CD4-positive, alpha-beta T cell (primary cell): ENCODE measurements at regions not wholly inside any gene's neighbourhood (a gene's known extent, or its start where the extent isn't known, plus 50 kb on each side); places are given as distances from the start of the nearest gene placed in this dataset.

Experiments used
- ATAC-seq: fragments of 200-7000 bp; cut with Tn5 transposase; one replicate; pipeline ENCODE4 v1.10.0; 2022; ENCODE audit warnings: mild to moderate bottlenecking; ENCODE audit not compliant: poor library complexity
- CTCF ChIA-PET: fragments of 350-600 bp; sonication (Branson Sonifier 250); formaldehyde crosslinking; loops from one replicate; lab custom pipeline; 2021; ENCODE audit warnings: antibody characterized with exemption, inconsistent platforms; lab: Charles Lee
- POLR2A ChIA-PET: fragments of 350-600 bp; sonication (Branson Sonifier 250); formaldehyde crosslinking; loops from one replicate; lab custom pipeline; 2021; ENCODE audit warnings: antibody characterized with exemption, inconsistent platforms; lab: Charles Lee
- DNase-seq, 14 experiments: peaks; one replicate each; pipeline ENCODE4 v3.0.0-alpha.2; 2013 to 2020; ENCODE audit warnings: mixed read lengths in 2 of 14
- H3K27ac ChIP-seq, 2 donors: one replicate each; pipeline versions ENCODE4 v1.5.1 to v1.7.0; 2013; ENCODE audit warnings: low read length in 2 of 2, low read depth in 1 of 2, mild to moderate bottlenecking in 1 of 2
- H3K27me3 ChIP-seq, 2 experiments: 1 replicate in 1 of 2; 2 replicates in 1 of 2; pipeline versions ENCODE4 v1.6.1 to v1.7.0; 2013; ENCODE audit warnings: low read length in 2 of 2, control low read depth in 1 of 2, mild to moderate bottlenecking in 1 of 2, moderate library complexity in 1 of 2; ENCODE audit not compliant: insufficient read depth in 2 of 2, control insufficient read depth in 1 of 2
- H3K36me3 ChIP-seq: one replicate; pipeline ENCODE4 v1.6.1; 2013; ENCODE audit warnings: low read length, control low read depth; ENCODE audit not compliant: insufficient read depth
- H3K4me1 ChIP-seq: one replicate; pipeline ENCODE4 v1.6.1; 2013; ENCODE audit warnings: low read length, control low read depth; ENCODE audit not compliant: insufficient read depth
- H3K4me3 ChIP-seq: one replicate; pipeline ENCODE4 v1.5.1; 2013; ENCODE audit warnings: mild to moderate bottlenecking, low read length, moderate library complexity
- H3K9me3 ChIP-seq, 2 experiments: 1 replicate in 1 of 2; 2 replicates in 1 of 2; pipeline versions ENCODE4 v1.6.1 to v1.7.0; 2013; ENCODE audit warnings: low read length in 2 of 2, mild to moderate bottlenecking in 2 of 2, control low read depth in 1 of 2, moderate library complexity in 1 of 2; ENCODE audit not compliant: control insufficient read depth in 1 of 2, insufficient read depth in 1 of 2
- H3K27ac Mint-ChIP-seq: one replicate; pipeline ENCODE4 v1.8.0; 2020; ENCODE audit warnings: mixed read lengths
- H3K27me3 Mint-ChIP-seq: one replicate; pipeline ENCODE4 v1.8.0; 2021; ENCODE audit warnings: mixed read lengths
- H3K36me3 Mint-ChIP-seq: one replicate; pipeline ENCODE4 v1.8.0; 2021; ENCODE audit warnings: low read depth, mixed read lengths
- H3K4me1 Mint-ChIP-seq: one replicate; pipeline ENCODE4 v1.8.0; 2021; ENCODE audit warnings: low read depth, mixed read lengths
- H3K4me3 Mint-ChIP-seq: one replicate; pipeline ENCODE4 v1.8.0; 2020; ENCODE audit warnings: mild to moderate bottlenecking, mixed read lengths
- H3K9me3 Mint-ChIP-seq: one replicate; pipeline ENCODE4 v1.8.0; 2020; ENCODE audit warnings: mixed read lengths
- CTCF ChIP-seq: fragments of 200-600 bp; IDR thresholded peaks from one replicate; pipeline ENCODE4 v1.8.0; 2022; ENCODE audit warnings: antibody characterized with exemption, mild to moderate bottlenecking
- intact Hi-C, 2 experiments: fragments of 100-400 bp; cut with DNase I in 1 of 2; cut with micrococcal nuclease in 1 of 2; formaldehyde crosslinking; loops; one replicate each; pipeline versions ENCODE4 v1.15.1 to v1.9.0; 2023 to 2025; cut with DNase I, micrococcal nuclease

GRCh38 chr10:62899311-62899710, 83.1 kb upstream of the EGR2 start:
- no peak for TF ChIP-seq CTCF
- DNase-seq (no peak), ATAC-seq (no peak)
- no peak overlapping the region for H3K27ac ChIP-seq
- no peaks in the 10 kb centered on the region for H3K36me3 ChIP-seq
- ChIA-PET CTCF (no interaction called here), POLR2A (no interaction called here)
- no peaks in the 10 kb centered on the region for H3K9me3 ChIP-seq
- Mint-ChIP-seq H3K9me3 (no peaks in the 10 kb centered on the region), H3K4me1 (no peaks in the 10 kb centered on the region), H3K27me3 (peaks cover 3% of the 10 kb centered on the region), H3K4me3 (no peak overlapping the region), H3K36me3 (no peaks in the 10 kb centered on the region), H3K27ac (no peak overlapping the region)
- intact Hi-C loops = no loop called here
- no peak overlapping the region for H3K4me3 ChIP-seq
- no peaks in the 10 kb centered on the region for H3K4me1 ChIP-seq
- no peaks in the 10 kb centered on the region for H3K27me3 ChIP-seq

- no peak overlapping the region for H3K4me3 Mint-ChIP-seq
- H3K36me3 ChIP-seq = no peaks in the 10 kb centered on the region
- ATAC-seq (no peak), DNase-seq (no peak)
- H3K4me1 Mint-ChIP-seq = no peaks in the 10 kb centered on the region
- no peaks in the 10 kb centered on the region for H3K4me1 ChIP-seq
- H3K4me3 ChIP-seq = no peak overlapping the region
- H3K36me3 Mint-ChIP-seq = no peaks in the 10 kb centered on the region
- intact Hi-C loops = no loop called here
- POLR2A ChIA-PET = no interaction called here
- no peaks in the 10 kb centered on the region for H3K9me3 Mint-ChIP-seq
- H3K27me3 Mint-ChIP-seq = peaks cover 3% of the 10 kb centered on the region
- H3K27me3 ChIP-seq = no peaks in the 10 kb centered on the region
- H3K9me3 ChIP-seq = no peaks in the 10 kb centered on the region
- no peak overlapping the region for H3K27ac Mint-ChIP-seq
- no peak for TF ChIP-seq CTCF
- CTCF ChIA-PET = interaction anchor here (0.6 kb wide), 1 partner anchor 608 kb away, joined by 3 read pairs; no protein-coding TSS in a partner anchor
- H3K27ac ChIP-seq = no peak overlapping the region
These were observed 78.9 kb upstream of the EGR2 start for GRCh38 chr10:62895063-62895462.

- intact Hi-C loops = no loop called here
- Mint-ChIP-seq H3K9me3 (no peaks in the 10 kb centered on the region), H3K4me1 (no peaks in the 10 kb centered on the region), H3K27me3 (peaks cover under 1% of the 10 kb centered on the region), H3K4me3 (no peak overlapping the region), H3K27ac (no peak overlapping the region), H3K36me3 (no peaks in the 10 kb centered on the region)
- ChIA-PET POLR2A (no interaction called here), CTCF (no interaction called here)
- Histone ChIP-seq H3K27me3 (no peaks in the 10 kb centered on the region), H3K9me3 (no peaks in the 10 kb centered on the region), H3K27ac (no peak overlapping the region), H3K36me3 (no peaks in the 10 kb centered on the region), H3K4me3 (no peak overlapping the region), H3K4me1 (no peaks in the 10 kb centered on the region)
- DNase-seq = no peak
- TF ChIP-seq CTCF = no peak
- no peak for ATAC-seq
These were observed 78.0 kb upstream of the EGR2 start for GRCh38 chr10:62894156-62894555.
